ENCODE measurements at regions not wholly inside any gene's neighbourhood (a gene's known extent, or its start where the extent isn't known, plus 50 kb on each side); places are given as distances from the start of the nearest gene placed in this dataset.

- no peak for DNase-seq
- TF ChIP-seq POLR2A (IDR thresholded peaks at IDR 0.05) (no peak), CTCF (IDR thresholded peaks at IDR 0.05) (no peak)
- H3K4me1 ChIP-seq: no peaks in the 10 kb centered on the region
- no peaks in the 10 kb centered on the region for H3K9me3 ChIP-seq
- intact Hi-C loops (cut with DNase I; ENCODE audit: low total_unique reads): no loop called here
- no peaks in the 10 kb centered on the region for H3K27me3 ChIP-seq
- no peaks in the 10 kb centered on the region for H3K36me3 ChIP-seq
- no peak overlapping the region for H3K4me3 ChIP-seq
- H3K27ac ChIP-seq: no peak overlapping the region
Observed at GRCh38 chr3:137525471-137525870, 238.6 kb upstream of the SOX14 start.

GRCh38 chr3:137542049-137542448 lies 222.1 kb upstream of the SOX14 start:
- H3K27me3 ChIP-seq: no peaks in the 10 kb centered on the region
- TF ChIP-seq POLR2A (IDR thresholded peaks at IDR 0.05) (no peak), CTCF (IDR thresholded peaks at IDR 0.05) (no peak)
- H3K4me3 ChIP-seq: no peak overlapping the region
- no peak for DNase-seq
- H3K9me3 ChIP-seq: no peaks in the 10 kb centered on the region
- H3K4me1 ChIP-seq: no peaks in the 10 kb centered on the region
- intact Hi-C loops (cut with DNase I; ENCODE audit: low total_unique reads): no loop called here
- no peaks in the 10 kb centered on the region for H3K36me3 ChIP-seq
- no peak overlapping the region for H3K27ac ChIP-seq

DNA sequence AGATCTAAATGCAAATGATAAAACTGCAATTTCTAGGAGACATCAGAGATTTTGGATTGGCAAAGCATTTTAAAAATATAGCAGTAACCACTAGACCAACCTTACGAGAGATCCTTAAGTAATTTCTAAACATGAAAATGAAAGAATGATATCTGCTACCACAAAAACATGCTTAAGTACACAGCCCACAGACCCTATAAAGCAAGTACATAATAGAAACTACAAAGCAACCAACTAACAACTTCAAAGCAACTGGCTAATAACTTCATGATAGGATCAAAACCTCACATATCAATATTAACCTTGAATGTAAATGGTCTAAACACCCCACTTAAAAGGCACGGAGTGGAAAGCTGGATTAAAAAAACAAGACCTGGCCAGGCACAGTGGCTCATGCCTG lies 209.9 kb upstream of the SOX14 start:
- TF ChIP-seq POLR2A (IDR thresholded peaks at IDR 0.05) (no peak), CTCF (IDR thresholded peaks at IDR 0.05) (no peak)
- Histone ChIP-seq H3K27me3 (no peaks in the 10 kb centered on the region), H3K36me3 (no peaks in the 10 kb centered on the region), H3K4me1 (no peaks in the 10 kb centered on the region), H3K4me3 (no peak overlapping the region), H3K27ac (no peak overlapping the region), H3K9me3 (no peaks in the 10 kb centered on the region)
- intact Hi-C loops (cut with DNase I; ENCODE audit: low total_unique reads): no loop called here
- DNase-seq: no peak

DNA sequence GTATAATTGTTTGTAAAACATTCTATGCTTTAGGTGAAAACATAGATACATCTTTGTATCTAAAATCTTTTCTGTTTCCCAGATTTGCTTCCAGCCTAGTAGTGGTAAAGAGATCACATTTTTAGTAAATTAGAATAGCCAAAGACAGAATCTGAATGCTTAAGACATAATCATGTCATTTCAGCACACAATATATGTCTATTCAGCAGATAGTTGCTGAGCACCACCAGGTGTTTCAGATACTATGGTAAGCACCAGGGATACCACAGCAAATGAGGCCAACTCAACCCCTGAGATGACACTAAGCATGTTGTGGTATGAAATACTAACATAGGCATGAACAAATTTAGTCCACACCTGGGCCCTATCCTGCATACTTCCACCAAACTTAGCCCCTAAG lies 195.2 kb upstream of the SOX14 start:
- no peak for TF ChIP-seq POLR2A (IDR thresholded peaks at IDR 0.05)
- TF ChIP-seq CTCF (IDR thresholded peaks at IDR 0.05): no peak
- intact Hi-C loops (cut with DNase I; ENCODE audit: low total_unique reads): no loop called here
- no peaks in the 10 kb centered on the region for H3K27me3 ChIP-seq
- no peak overlapping the region for H3K27ac ChIP-seq
- no peaks in the 10 kb centered on the region for H3K36me3 ChIP-seq
- no peak for DNase-seq
- H3K9me3 ChIP-seq: no peaks in the 10 kb centered on the region
- no peak overlapping the region for H3K4me3 ChIP-seq
- H3K4me1 ChIP-seq: no peaks in the 10 kb centered on the region

DNA sequence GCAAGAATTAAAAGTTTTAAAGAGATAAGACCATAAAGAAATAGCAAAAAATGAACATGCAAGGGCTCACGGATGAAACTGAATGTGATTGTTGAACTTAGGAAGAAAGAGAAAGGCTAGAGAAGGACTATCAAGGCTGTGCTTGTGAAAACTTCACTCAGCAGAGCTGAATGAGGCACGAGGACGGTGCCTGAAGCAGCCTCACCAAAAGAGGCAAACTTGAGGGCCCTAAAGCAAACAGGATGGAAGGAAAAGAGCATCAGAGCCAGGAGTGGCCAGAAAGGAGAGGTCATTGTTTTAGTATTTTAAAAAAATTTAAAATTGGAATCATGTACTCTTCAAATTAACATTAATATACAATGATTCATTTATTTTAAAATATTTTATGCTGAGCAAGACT lies 191.2 kb upstream of the SOX14 start:
- Histone ChIP-seq H3K9me3 (no peaks in the 10 kb centered on the region), H3K36me3 (no peaks in the 10 kb centered on the region), H3K4me1 (no peaks in the 10 kb centered on the region), H3K27me3 (no peaks in the 10 kb centered on the region), H3K4me3 (no peak overlapping the region), H3K27ac (no peak overlapping the region)
- TF ChIP-seq CTCF (IDR thresholded peaks at IDR 0.05): no peak
- TF ChIP-seq POLR2A (IDR thresholded peaks at IDR 0.05): no peak
- DNase-seq: no peak
- intact Hi-C loops (cut with DNase I; ENCODE audit: low total_unique reads): no loop called here

Measured in uterus (tissue), 3 donors.